ENCODE measurements at regions not wholly inside any gene's neighbourhood (a gene's known extent, or its start where the extent isn't known, plus 50 kb on each side); places are given as distances from the start of the nearest gene placed in this dataset.

- TF ChIP-seq NFYA (IDR thresholded peaks at IDR 0.05; ENCODE audit: borderline replicate concordance, low read depth, low read length) (no peak), ZBTB40 (IDR thresholded peaks at IDR 0.05; ENCODE audit: borderline replicate concordance) (no peak)
Measured at GRCh38 chr7:54858008-54858692, 99.1 kb upstream of the SEC61G start (continued).

GRCh38 chr7:54859066-54859465, 100.1 kb upstream of the SEC61G start:
- FAIRE-seq, result no peak
- Histone ChIP-seq H4K20me1 (ENCODE audit: control insufficient read depth, insufficient read depth) (no peaks in the 10 kb centered on the region), H3K27me3 (replicated peaks in 1 of 2; ENCODE audit: control insufficient read depth in 2 of 2, insufficient read depth in 2 of 2, low read length in 1 of 2) (peaks cover 0 to 2% of the 10 kb centered on the region in 2 experiments; a peak in 2 of 4 replicates), H3K9ac (ENCODE audit: control insufficient read depth, insufficient read depth, low read length) (no peak overlapping the region), H3K4me2 (ENCODE audit: control insufficient read depth, insufficient read depth) (no peak overlapping the region), H3K27ac (ENCODE audit: control insufficient read depth, insufficient read depth) (no peak overlapping the region), H3K4me1 (ENCODE audit: control insufficient read depth, insufficient read depth, low read length) (no peaks in the 10 kb centered on the region), H2AFZ (ENCODE audit: control insufficient read depth, low read depth, low read length) (no peak overlapping the region), H3K4me3 (no peak overlapping the region), H3K79me2 (ENCODE audit: control insufficient read depth, insufficient read depth, low read length) (no peaks in the 10 kb centered on the region), H3K9me3 (replicated peaks; ENCODE audit: control insufficient read depth, insufficient read depth, low read length) (no peaks in the 10 kb centered on the region), H3K36me3 (ENCODE audit: control insufficient read depth in 2 of 2, insufficient read depth in 2 of 2, low read length in 1 of 2) (no peaks in the 10 kb centered on the region)
- DNase-seq (ENCODE audit: low read depth, low spot score), result no peak
- RAD21 ChIA-PET (ENCODE audit: unreplicated experiment), result no interaction called here
- POLR2A ChIA-PET, result no interaction called here
- no TSS peak for BruUV-seq (replicated peaks)
- SMC1A ChIA-PET (ENCODE audit: uncharacterized antibody, unreplicated experiment), result no interaction called here
- intact Hi-C loops (cut with micrococcal nuclease; ENCODE audit: unreplicated experiment), result no loop called here
- ATAC-seq, result no peak
- CTCF ChIA-PET, result no interaction called here
- in situ Hi-C loops (cut with MboI), result no loop called here
- no peak for TF ChIP-seq NRF1 (conservative IDR thresholded peaks at IDR 0.05; ENCODE audit: low read depth, low read length)
- no peak for TF ChIP-seq ZNF24 (IDR thresholded peaks at IDR 0.05)
- TF ChIP-seq SMARCA5 (IDR thresholded peaks at IDR 0.05), result no peak
- no peak for TF ChIP-seq ZZZ3 (IDR thresholded peaks at IDR 0.05; ENCODE audit: control insufficient read depth, insufficient read length, low read depth)
- TF ChIP-seq NBN (IDR thresholded peaks at IDR 0.05), result no peak
- no peak for TF ChIP-seq POLR2A (IDR thresholded peaks at IDR 0.05; ENCODE audit: low read depth, low read length)
- no peak for TF ChIP-seq IRF4 (IDR thresholded peaks at IDR 0.05; ENCODE audit: low read depth, low read length)
- no peak for TF ChIP-seq TAF1 (IDR thresholded peaks at IDR 0.05; ENCODE audit: borderline replicate concordance, low read depth, low read length)
- TF ChIP-seq EED (IDR thresholded peaks at IDR 0.05; ENCODE audit: low read depth), result no peak
- no peak for TF ChIP-seq HSF1 (IDR thresholded peaks at IDR 0.05; ENCODE audit: low read depth, low read length)
- TF ChIP-seq BHLHE40 (IDR thresholded peaks at IDR 0.05; ENCODE audit: borderline replicate concordance in 1 of 2, low read depth in 2 of 2, low read length in 1 of 2), result no peak
- no peak for TF ChIP-seq WRNIP1 (IDR thresholded peaks at IDR 0.05; ENCODE audit: borderline replicate concordance, low read depth, low read length)
- no peak for TF ChIP-seq SKIL (IDR thresholded peaks at IDR 0.05; ENCODE audit: low read depth, poor library complexity, severe bottlenecking)
- no peak for TF ChIP-seq HDAC2 (IDR thresholded peaks at IDR 0.05)
